Fibroblast of skin of right biceps (primary cell): ENCODE measurements at regions not wholly inside any gene's neighbourhood (a gene's known extent, or its start where the extent isn't known, plus 50 kb on each side); places are given as distances from the start of the nearest gene placed in this dataset.

Source experiments
- DNase-seq: peaks from one replicate; pipeline ENCODE4 v3.0.0-alpha.2; 2013

DNA sequence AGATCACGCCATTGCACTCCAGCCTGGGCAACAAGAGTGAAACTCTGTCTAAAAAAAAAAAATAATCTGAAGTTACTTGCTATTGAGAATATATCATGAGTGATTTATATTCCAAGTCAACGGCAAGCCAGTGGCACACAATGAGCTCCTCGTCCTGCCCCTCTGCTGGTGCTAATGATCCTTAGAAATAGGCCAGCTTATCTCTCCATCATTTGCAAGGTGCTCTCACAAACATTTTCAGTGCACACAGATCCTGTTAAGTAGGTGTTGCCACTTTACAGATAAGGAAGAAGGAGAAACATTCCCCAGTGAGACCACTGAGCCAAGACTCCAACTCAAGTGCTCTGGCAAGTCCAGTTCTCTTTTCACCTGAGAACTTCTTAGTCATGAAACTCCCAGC, 91.3 kb upstream of the GPR45 start:
- DNase-seq = no peak

GRCh38 chr2:105154119-105154818, 87.3 kb upstream of the GPR45 start:
- DNase-seq = no peak

- no peak for DNase-seq
Observed at GRCh38 chr2:105156166-105156565, 85.4 kb upstream of the GPR45 start.

- no peak for DNase-seq
Observed at GRCh38 chr2:105158002-105158401, 83.5 kb upstream of the GPR45 start.

DNA sequence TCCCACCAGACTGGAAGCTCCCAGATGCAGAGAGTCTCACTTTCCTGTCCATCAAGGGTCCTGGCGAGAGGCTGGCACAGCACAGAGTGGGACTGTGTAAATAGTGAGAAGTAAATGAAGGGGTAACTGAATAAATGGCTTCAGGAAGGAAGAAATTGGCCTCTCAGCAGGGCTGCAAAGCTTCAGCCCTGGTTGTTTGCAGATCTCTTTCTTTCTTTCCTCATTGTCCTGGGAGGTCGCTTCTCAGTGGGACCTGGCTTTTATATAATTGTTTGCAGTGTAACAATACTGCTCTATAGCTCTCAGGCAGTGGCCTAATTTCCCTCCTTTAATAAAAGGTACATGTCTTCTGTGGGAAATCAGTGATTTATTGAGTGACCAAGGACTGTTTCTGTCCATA, 74.9 kb upstream of the GPR45 start:
- no peak for DNase-seq

GRCh38 chr2:105168543-105168942, 73.0 kb upstream of the GPR45 start:
- no peak for DNase-seq

- no peak for DNase-seq
Observed at GRCh38 chr2:105175231-105175630, 66.3 kb upstream of the GPR45 start.

DNA sequence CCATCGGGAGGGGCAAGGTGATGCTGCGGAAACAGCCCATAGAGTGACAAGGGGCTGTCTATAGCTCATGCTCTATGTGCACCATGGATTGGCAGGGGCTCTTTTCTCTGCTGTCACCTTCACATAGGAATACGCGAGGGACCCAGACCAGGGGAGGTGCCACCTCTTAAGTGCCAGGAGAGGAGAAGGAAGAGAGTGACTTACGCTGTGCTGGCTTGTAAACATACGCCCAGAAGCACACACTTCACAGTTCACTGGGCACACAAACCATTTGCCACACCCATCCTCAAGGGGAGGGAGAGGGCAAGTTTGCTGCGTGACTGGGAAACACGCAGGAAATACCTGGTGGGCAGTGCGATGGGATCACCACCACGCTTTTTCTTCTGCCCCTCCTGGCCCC, 65.1 kb upstream of the GPR45 start:
- no peak for DNase-seq

- DNase-seq = no peak
Observed at GRCh38 chr2:105177008-105177407, 64.5 kb upstream of the GPR45 start.

DNA sequence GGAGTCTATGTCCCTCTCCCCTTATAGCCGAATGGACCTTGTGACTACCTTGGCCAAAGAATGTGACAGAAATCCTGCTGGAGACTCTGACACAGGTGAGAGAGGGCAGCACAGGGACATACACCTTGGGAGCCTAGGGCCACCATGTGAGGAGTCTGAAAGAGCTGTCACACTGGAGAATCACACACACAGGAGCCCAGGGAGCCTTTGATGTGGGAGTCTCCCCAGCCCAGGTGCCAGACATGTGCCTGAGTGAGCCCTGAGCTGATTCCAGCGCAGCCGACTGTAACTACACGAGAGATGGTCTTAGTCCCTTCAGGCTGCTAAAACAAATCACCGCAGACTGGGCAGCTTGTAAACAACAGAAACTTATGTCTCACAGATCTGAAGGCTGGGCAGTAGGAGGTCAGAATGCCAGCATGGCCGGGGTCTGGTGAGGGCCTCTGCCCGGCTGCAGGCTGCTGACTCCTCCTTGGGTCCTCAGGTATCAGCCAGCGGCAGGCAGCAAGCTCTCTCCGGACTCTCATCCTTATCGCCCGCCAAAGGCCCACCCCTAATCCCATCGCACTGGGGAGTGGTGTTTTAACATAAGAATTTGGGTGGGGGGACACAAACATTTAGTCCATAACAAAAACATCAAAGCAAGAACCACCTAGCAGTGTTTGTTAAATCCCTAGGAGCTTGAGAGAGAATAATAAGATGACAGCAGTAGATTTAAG, 63.8 kb upstream of the GPR45 start:
- no peak for DNase-seq

DNA sequence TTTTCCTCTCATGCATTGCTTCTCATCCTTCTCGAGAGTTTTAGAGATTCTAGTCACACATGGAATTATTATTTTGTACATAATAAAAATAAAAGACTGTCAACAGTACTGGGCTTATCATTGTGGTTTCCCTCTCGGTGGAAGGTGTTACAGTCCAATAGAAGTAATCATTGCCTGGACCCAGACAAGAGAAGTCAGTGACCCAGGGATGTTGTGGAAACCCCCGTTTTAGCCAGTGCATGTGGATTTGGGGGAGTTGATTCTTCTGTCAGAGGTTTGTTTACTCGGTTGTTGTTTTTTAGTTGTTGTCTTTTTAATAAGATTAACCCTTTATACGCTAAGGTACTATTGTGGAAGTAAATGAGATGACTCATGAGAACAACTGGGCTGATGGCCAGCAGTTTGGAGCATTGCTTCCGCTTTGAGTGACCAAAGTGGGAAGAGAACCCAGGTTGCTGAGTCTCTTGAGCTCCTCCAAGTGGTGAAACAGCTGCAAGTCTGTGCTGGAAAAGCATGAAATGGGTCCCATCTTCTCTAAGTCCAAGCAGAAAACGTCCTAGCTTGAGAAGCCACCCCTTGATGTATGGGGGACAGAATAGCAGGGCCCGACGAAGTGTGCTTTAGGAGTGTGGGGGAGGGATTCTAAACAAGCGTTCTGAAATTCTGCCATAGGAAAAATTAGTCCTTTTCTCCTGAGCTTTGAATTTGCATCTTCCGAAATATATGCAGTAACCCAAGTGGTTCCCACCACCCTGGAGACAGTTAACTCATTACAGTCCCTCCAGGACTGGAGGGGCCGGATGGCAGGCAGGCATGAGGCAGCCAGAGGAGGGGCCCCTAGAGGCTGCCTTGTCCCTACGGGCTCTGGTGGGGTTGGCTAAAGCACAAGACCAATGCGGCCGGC, 61.8 kb upstream of the GPR45 start:
- peak; percentile 67 for DNase-seq

DNA sequence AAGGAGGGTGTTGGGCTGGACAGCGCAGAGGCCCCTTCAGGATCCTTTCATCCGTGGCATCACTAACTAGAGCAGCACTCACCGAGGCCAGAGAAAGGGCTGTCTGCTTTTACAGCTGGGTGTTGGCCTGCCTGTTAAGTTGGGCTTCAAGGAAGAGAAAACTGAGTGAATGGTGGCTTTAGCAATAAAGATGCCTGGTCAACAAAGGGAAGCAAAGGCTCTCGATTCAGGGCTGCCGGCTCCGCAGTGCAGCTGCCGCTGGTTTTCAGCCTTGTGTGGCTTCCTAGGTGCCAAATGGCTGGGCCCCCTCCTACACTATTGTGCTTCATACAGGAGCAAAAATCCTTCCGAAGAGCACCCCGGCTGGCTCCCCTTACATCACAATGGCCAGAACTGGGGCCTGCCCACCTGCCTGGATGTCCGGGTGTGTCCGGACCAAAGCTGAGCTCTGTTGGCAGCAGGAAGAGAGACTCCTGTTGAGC, 61.0 kb upstream of the GPR45 start:
- no peak for DNase-seq

GRCh38 chr2:105181282-105181681, 60.3 kb upstream of the GPR45 start:
- no peak for DNase-seq

GRCh38 chr2:105183555-105184323, 57.8 kb upstream of the GPR45 start:
- no peak for DNase-seq

DNA sequence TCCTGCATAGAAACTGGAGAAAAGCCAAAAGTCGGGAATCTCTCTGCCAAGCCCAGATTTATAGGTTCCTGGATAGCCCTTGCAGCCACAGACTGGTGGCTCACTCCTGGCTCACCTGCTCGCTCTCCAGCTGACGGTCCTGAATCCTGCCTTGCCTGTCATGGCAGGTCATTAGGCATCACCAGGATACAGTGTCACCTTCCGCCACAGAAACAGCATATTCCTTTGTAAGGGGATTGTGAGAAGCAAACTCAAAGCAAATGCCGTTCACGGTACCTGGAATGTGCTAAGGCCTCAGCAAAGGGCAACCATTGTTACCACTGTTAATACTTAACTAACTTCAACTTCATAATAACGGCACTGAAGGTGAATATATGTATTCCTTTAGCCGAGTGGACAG, 57.1 kb upstream of the GPR45 start:
- DNase-seq = no peak

GRCh38 chr2:105186967-105187498, 54.5 kb upstream of the GPR45 start:
- DNase-seq = no peak

- peak; percentile 33 for DNase-seq
Observed at GRCh38 chr2:105187531-105187930, 54.0 kb upstream of the GPR45 start.

DNA sequence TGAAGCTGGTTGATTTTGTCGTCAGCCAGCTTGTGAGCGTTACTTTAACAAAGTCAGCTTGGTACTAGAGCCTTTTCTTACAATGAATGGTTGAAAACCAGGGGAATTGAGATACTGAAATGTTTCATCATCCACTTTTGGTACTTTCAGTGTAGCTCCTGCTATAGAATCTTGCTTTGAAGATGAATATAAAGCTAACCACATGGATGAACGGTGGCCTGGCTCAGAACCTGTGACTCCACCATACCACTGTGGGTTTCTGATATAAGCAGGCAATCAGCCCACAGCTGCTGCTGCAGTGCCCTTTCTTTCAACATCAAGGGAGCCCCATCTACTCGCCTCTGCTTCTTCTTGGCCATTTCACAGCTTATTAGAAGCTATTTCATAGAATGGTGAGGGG, 53.2 kb upstream of the GPR45 start:
- DNase-seq = no peak
